Fibroblast of skin of scalp (primary cell): ENCODE measurements at regions not wholly inside any gene's neighbourhood (a gene's known extent, or its start where the extent isn't known, plus 50 kb on each side); places are given as distances from the start of the nearest gene placed in this dataset.

Source experiments
- DNase-seq: peaks from one replicate; pipeline ENCODE4 v3.0.0-alpha.2; 2013

DNA sequence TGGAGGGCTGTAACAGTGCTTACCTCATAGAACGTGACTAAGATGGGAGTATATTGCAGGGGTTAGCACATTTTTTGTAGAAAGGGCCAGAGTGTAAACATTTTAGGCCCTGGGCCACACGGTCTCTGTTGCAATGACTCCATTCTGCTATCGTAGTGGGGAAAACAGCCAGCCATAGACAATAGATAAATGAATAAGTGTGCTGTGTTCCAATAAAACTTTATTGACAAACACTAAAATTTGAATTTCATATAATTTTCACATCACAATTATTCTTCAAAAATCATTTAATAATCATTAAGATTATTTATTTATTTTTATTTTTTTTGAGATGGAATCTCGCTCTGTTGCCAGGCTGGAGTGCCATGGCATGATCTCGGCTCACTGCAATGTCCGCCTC lies 478.6 kb downstream of the SHQ1 start:
- DNase-seq: no peak

- DNase-seq: no peak
Observed at GRCh38 chr3:72368331-72368975, 479.8 kb downstream of the SHQ1 start.

- no peak for DNase-seq
Observed at GRCh38 chr3:72361990-72362389, 486.3 kb downstream of the SHQ1 start.

- no peak for DNase-seq
Observed at GRCh38 chr3:72359743-72360142, 488.5 kb downstream of the SHQ1 start.

- no peak for DNase-seq
Observed at GRCh38 chr3:72355168-72355567, 493.1 kb downstream of the SHQ1 start.

DNA sequence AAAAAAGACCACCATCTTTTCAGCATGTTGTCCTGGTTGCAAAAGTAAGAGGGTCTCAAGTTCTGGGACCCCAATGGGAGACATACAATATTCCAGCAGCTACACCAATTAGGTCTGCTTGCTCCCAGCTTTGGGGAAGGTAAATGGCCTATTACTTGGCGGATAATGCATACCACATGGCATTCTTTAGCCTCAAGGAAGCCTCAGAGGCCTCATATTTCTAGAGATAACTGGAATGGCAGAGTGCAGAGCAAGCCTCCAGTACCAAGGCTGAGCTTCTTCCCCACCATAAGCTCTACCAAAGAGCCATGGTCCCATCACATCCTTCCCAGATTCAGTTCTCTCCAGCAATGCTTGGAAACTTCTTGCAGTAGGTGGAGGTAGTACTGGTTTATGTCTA lies 493.8 kb downstream of the SHQ1 start:
- DNase-seq: no peak

GRCh38 chr3:72353236-72354128 lies 494.8 kb downstream of the SHQ1 start:
- no peak for DNase-seq

DNA sequence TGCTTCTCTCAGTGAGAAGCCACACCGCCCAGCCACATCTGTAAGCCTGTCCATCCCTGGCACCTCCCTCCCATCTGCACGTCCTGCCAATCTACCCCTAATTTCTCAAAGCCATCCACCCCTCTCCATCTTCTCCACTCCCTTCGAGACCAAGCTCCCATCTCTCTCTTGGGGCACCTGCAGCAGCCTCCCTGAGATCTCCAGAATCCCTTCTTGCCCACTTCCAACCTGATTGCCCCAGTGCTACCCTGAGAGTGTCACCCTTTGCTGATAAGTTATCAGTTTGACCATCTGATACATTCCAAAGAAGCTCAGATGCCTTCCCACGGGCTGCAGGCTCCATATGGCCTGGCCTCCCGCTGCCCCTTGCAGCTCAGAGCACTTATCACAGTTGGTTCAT lies 496.1 kb downstream of the SHQ1 start:
- DNase-seq: no peak

DNA sequence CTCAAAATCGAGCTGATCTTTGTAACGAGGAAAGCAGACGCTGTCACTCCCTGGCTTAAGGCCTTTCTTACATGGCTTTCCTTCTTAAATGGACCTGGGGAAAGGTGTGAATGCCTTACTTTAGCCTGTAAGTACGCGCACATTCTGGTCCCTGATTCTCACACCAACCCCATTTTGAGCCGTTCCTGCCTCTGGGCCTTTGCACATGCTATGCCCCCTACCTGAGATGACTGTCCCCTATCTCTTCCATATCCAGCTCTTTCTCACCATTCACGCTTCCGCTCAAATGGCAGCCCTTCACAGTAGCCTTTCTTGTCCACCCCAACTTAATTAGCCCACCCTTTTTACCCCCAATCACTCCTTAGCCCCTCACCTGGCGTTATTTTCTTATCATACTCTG lies 496.7 kb downstream of the SHQ1 start:
- DNase-seq: no peak

- no peak for DNase-seq
Observed at GRCh38 chr3:72350761-72351505, 497.3 kb downstream of the SHQ1 start.

- DNase-seq: no peak
Observed at GRCh38 chr3:72348357-72348756, 499.9 kb downstream of the SHQ1 start.

DNA sequence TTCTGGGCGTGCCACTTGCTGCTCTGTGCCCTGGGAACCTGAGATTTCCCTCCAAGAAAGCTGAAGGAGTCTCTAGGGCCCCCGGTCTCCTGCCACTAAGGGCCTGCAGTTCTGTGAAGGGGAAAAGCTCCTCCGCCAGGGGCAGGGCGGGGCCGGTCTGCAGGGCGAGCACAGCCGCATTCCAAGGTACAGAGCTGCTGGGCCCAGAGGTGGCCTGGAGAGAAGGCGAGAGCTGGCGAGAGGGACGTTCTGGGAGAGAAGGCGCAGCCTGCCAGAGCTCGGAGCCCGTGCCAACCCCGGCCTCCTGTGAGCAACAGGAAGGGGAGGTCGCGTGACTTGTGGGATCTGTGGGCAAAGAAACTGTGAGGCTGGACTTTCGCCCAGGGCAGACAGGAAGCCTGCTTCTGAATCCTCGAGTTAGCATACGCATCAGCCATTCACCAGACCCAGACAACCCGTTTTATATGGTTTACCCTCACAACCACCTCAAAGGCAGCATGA lies 500.4 kb downstream of the SHQ1 start:
- DNase-seq: peak; percentile 82

GRCh38 chr3:72346526-72346926 lies 501.7 kb downstream of the SHQ1 start:
- peak; percentile 98 for DNase-seq

DNA sequence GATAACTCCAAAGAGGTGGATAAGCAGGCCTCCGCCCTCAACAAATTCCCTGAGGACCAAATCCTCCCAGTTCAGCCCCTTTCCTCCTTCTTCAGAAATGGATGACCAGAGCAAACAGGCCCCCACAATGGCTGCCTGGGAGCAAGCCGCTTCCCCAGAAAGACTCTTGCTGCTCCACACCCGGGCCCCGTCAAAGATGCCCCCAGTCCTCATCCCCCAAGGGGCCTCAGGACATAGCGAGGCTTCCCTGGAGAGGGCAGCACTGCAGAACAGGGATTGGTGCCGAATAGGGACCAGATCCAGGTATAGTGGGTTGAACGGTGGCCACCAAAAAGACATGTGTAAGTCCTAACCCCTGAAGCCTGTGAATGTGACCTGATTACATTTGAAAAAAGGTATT lies 502.3 kb downstream of the SHQ1 start:
- DNase-seq: no peak

DNA sequence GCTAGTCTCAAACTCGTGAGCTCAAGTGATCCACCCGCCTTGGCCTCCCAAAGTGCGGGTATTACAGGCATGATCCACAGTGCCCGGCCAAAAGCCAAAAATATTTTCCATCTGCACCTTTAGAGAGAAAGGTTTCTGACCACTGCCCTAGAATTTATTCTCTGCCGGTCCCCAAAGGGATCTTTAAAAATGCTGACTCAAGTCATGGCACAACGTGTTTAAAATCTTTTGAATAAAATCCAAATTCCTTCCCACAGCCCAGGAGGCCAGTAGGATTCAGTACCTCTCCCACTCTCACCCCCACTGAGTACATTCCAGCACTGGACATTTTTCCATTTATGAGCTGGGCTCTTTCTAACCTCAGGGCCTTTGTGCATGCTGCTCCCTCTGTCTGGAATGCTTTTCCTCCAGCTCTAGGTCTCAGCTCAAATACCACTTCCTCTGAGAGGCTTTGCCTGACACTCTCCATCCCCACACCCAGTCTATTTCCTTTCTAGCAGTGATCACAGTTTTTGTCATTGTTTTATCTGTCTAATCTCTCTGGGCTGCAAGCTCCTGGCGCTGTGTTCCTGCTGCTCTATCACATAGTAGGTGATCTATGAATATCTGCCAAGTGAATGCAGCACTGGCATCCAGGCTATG lies 502.9 kb downstream of the SHQ1 start:
- DNase-seq: peak; percentile 82

DNA sequence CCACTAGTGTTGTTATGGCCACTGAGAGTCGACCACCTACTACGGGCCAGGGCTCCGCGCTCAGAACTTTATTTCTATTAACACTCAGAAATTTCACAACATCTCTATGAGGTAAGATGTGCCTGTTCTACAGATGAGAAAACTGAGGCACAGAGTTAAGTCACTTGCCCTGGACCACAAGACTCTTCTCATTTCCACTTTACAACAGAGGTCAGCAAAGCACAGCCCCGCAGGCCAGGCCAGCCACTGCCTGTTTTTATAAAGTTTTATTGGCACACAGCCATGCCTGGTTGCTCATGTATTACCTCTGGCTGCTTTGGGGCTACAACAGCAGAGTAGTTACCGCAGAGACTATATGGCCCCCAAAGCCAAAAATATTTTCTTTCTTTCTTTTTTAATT lies 503.6 kb downstream of the SHQ1 start:
- DNase-seq: no peak

DNA sequence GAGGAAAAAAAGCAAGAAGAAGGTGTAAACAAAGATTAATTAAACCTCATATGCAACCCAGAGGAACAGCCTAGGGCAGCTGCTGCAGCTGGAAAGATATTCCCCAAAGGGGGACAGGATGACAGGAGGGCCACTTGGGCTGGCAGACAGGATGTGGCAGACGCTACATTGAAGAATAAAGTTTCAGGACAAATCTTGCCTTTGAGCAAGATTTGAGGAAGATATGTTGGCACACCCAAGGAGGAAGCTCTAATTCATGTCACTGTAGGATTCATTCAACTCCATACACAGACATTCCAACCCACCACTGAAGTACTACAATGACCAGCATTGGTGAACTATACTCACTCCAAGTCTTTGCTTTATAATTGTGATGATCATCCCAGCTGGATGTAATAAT lies 504.0 kb downstream of the SHQ1 start:
- DNase-seq: no peak

DNA sequence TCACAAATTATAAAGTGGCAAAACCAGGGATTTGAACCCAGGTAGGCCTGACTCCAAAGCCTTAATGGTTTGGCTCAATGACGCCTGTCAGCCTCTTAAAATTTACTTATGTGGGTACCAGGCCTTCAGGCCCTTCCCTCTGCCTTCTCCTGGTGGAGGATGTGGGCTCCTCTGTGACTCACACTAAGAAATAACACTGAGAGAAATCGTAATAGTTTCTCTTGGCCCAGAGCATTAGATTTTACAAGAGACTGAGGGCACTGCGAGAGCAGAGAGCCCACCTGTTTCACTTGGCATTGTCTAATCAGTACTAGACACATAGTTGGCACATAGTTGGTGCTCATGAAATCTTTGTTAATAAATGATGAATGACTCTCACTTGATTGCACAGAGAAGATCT lies 505.2 kb downstream of the SHQ1 start:
- DNase-seq: peak; percentile 50

GRCh38 chr3:72342450-72342849 lies 505.8 kb downstream of the SHQ1 start:
- DNase-seq: no peak

DNA sequence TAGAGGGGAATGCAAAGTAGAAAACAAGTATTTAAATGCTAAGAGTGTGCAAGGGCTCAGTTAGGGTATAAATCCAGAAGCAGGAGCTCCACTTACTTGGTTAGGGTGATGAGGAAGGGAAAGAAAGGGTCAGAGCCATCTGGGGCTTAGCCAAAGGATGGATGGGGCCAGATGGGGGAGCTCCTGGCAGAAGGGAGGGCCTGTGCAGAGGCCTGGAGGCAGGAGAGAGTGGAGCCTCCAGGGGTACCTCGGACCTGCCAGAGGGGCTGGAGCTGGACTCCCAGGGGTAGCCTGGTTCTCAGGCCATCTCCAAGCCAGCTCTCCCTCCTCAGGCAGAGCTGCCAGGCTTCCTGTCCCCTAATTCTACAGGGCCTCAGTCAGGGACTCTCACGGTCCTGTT lies 506.3 kb downstream of the SHQ1 start:
- no peak for DNase-seq

DNA sequence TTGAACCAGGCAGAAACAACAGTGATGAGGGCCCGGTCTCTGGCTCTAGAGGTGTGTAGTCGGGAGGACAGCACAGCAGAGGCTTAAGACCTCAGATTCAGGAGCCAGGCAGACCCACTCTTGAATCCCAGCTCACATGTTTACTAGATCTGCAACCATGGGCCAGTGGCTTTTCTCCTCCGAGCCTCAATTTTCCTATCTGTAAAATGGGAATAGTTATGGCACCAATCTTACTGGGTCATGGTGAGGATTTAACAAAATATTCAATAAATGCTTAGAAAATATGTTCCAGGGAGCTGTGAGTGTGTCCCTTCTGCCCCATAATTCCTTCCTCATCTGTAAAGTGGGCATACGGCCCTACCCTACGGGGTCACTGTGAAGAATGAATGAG lies 506.9 kb downstream of the SHQ1 start:
- no peak for DNase-seq

- DNase-seq: no peak
Observed at GRCh38 chr3:72340476-72341379, 507.5 kb downstream of the SHQ1 start.
